ENCODE measurements at regions not wholly inside any gene's neighbourhood (a gene's known extent, or its start where the extent isn't known, plus 50 kb on each side); places are given as distances from the start of the nearest gene placed in this dataset.

GRCh38 chr20:22523499-22524392 lies 60.6 kb downstream of the FOXA2 start:
- no peak overlapping the region for H2BK120ac ChIP-seq (ENCODE audit: low read depth, low read length, poor library complexity, severe bottlenecking)
- no peaks in the 10 kb centered on the region for H3K79me2 ChIP-seq (ENCODE audit: insufficient read depth, low read length)
- H3K79me1 ChIP-seq (ENCODE audit: insufficient read depth, low read depth, low read length, poor library complexity, severe bottlenecking), result no peaks in the 10 kb centered on the region
- H2BK12ac ChIP-seq (ENCODE audit: insufficient read length, low read depth, low read length), result no peak overlapping the region
- no peak overlapping the region; the same call in 1 of the 2 replicates for H3K14ac ChIP-seq (ENCODE audit: insufficient read depth, low read length)
- Mint-ChIP-seq H3K27ac (no peak overlapping the region), H3K36me3 (ENCODE audit: insufficient read depth in 1 of 3, low read depth in 3 of 3) (no peaks in the 10 kb centered on the region), H3K27me3 (ENCODE audit: low read depth) (peaks cover 47% of the 10 kb centered on the region), H3K4me1 (0 out of 4 replicates have a peak, but pooled peaks cover under 1 to 3% of the 10 kb centered on the region in 2 experiments), H3K9me3 (no peaks in the 10 kb centered on the region), H3K4me3 (no peak overlapping the region)
- WGBS (ENCODE audit: extremely low coverage, insufficient read length, low lambda C conversion rate), result no CpG with 5 or more reads among the region's 15 CpGs
- no peak overlapping the region for H3K27ac ChIP-seq (ENCODE audit: insufficient read length, low read depth, low read length)
- no peak overlapping the region for H3K9ac ChIP-seq (ENCODE audit: extremely low read depth, insufficient read length, low read length)
- DNase-seq, result no peak
- no peak for TF ChIP-seq CTCF (conservative IDR thresholded peaks at IDR 0.05)
- H3K4ac ChIP-seq (ENCODE audit: low read depth, low read length), result no peak overlapping the region
- no peak overlapping the region for H3K4me2 ChIP-seq (ENCODE audit: insufficient read depth, insufficient read length, low read length)
- no peak overlapping the region for H4K91ac ChIP-seq (ENCODE audit: insufficient read length, low read depth, low read length)
- H2BK15ac ChIP-seq (ENCODE audit: low read depth, low read length), result no peak overlapping the region
- no peaks in the 10 kb centered on the region for H3K27me3 ChIP-seq (ENCODE audit: insufficient read depth, low read length)
- no peak overlapping the region for H3K18ac ChIP-seq (ENCODE audit: insufficient read length, low read depth, low read length)
- H3K23ac ChIP-seq (ENCODE audit: insufficient read length, low read depth, low read length), result no peak overlapping the region
- H2BK5ac ChIP-seq (ENCODE audit: insufficient read length, low read length), result no peak overlapping the region
- no peaks in the 10 kb centered on the region for H4K20me1 ChIP-seq (ENCODE audit: control insufficient read depth, insufficient read depth, insufficient read length)
- no peaks in the 10 kb centered on the region for H3K23me2 ChIP-seq (ENCODE audit: insufficient read length, low read depth, low read length, poor library complexity, severe bottlenecking)
- H3K56ac ChIP-seq (ENCODE audit: insufficient read length, low read depth, low read length), result no peak overlapping the region
- H4K8ac ChIP-seq (replicated peaks; ENCODE audit: insufficient read length, low read depth, low read length), result no peak overlapping the region
- H3K9me3 ChIP-seq (ENCODE audit: control insufficient read depth, low read depth, low read length), result no peaks in the 10 kb centered on the region
- H3T11ph ChIP-seq (ENCODE audit: low read length), result no peak overlapping the region
- H2BK20ac ChIP-seq (ENCODE audit: low read depth, low read length, poor library complexity, severe bottlenecking), result no peak overlapping the region
- no peaks in the 10 kb centered on the region for H3K4me1 ChIP-seq (ENCODE audit: insufficient read depth, low read length)
- H2AFZ ChIP-seq (ENCODE audit: low read length), result no peak overlapping the region
- no peak overlapping the region for H2AK5ac ChIP-seq (ENCODE audit: insufficient read length, low read length)
- H4K5ac ChIP-seq (ENCODE audit: insufficient read length, low read depth, low read length), result no peak overlapping the region

Data from H9 (cell line).